K562 (cell line): ENCODE measurements at regions not wholly inside any gene's neighbourhood (a gene's known extent, or its start where the extent isn't known, plus 50 kb on each side); places are given as distances from the start of the nearest gene placed in this dataset.

Source experiments
- CTCF ChIP-seq, 3 experiments: IDR thresholded peaks in 2 of 3; conservative IDR thresholded peaks in 1 of 3; 2 replicates each; pipeline ENCODE4 v1.5.1; 2011 to 2012; ENCODE audit warnings: low read length in 3 of 3, mild to moderate bottlenecking in 3 of 3, control low read depth in 2 of 3, improper control_type of control experiment in 1 of 3, inconsistent platforms in 1 of 3, low read depth in 1 of 3, mixed read lengths in 1 of 3, moderate library complexity in 1 of 3; ENCODE audit not compliant: insufficient read depth in 2 of 3
- ELK1 ChIP-seq: sonication (generic); formaldehyde crosslinking; IDR thresholded peaks from 2 replicates; pipeline ENCODE4 v1.8.1; 2022; ENCODE audit warnings: missing genetic modification reagents
- EZH2 ChIP-seq: IDR thresholded peaks from 2 replicates; pipeline ENCODE4 v1.6.1; 2012; ENCODE audit warnings: low read depth, mild to moderate bottlenecking, inconsistent platforms, low read length, borderline replicate concordance
- POLR2AphosphoS5 ChIP-seq: IDR thresholded peaks from 2 replicates; pipeline ENCODE4 v1.6.1; 2011; ENCODE audit warnings: mild to moderate bottlenecking, low read depth, low read length, moderate library complexity; ENCODE audit not compliant: control insufficient read depth, insufficient read depth
- RCOR1 ChIP-seq, 2 experiments: IDR thresholded peaks; 2 replicates each; pipeline ENCODE4 v1.6.1; 2012; ENCODE audit warnings: low read depth in 2 of 2, low read length in 2 of 2, borderline replicate concordance in 1 of 2, improper control_type of control experiment in 1 of 2
- TCF7L2 ChIP-seq: fragments of 150-350 bp; IDR thresholded peaks from 2 replicates; pipeline ENCODE4 v1.6.1; 2016; ENCODE audit warnings: low read depth, mild to moderate bottlenecking, low read length, moderate library complexity

GRCh38 chr13:73880365-73880764, 253.8 kb downstream of the KLF12 start:
- TF ChIP-seq TCF7L2 (no peak), EZH2 (no peak), RCOR1 (IDR thresholded peaks at IDR 0.05; ENCODE audit: borderline replicate concordance in 1 of 2, low read depth in 2 of 2, low read length in 2 of 2) (no peak), POLR2AphosphoS5 (no peak), CTCF (IDR thresholded peaks at IDR 0.05 in 2 of 3, conservative IDR thresholded peaks at IDR 0.05 in 1 of 3; ENCODE audit: insufficient read depth in 2 of 3, low read depth in 1 of 3, low read length in 3 of 3) (no peak), ELK1 (CRISPR knock-in tag) (no peak)
